WI38 (cell line): ENCODE measurements at regions not wholly inside any gene's neighbourhood (a gene's known extent, or its start where the extent isn't known, plus 50 kb on each side); places are given as distances from the start of the nearest gene placed in this dataset.

Experiments used
- H3K4me3 ChIP-seq: 2 replicates; pipeline ENCODE4 v1.5.1; 2011; ENCODE audit warnings: low read depth, mild to moderate bottlenecking, control low read depth, low read length
- CTCF ChIP-seq: IDR thresholded peaks from 2 replicates; pipeline ENCODE4 v1.5.1; 2012; ENCODE audit warnings: low read depth, mild to moderate bottlenecking, control low read depth, low read length

GRCh38 chr16:85436636-85437165 is 176.4 kb upstream of the GSE1 start:
- no peak for TF ChIP-seq CTCF
- no peak overlapping the region for H3K4me3 ChIP-seq

GRCh38 chr16:85437166-85438052 is 175.7 kb upstream of the GSE1 start:
- TF ChIP-seq CTCF = no peak
- no peak overlapping the region for H3K4me3 ChIP-seq

GRCh38 chr16:85438981-85439685 is 174.0 kb upstream of the GSE1 start:
- H3K4me3 ChIP-seq = no peak overlapping the region
- TF ChIP-seq CTCF = no peak

- H3K4me3 ChIP-seq = no peak overlapping the region
- no peak for TF ChIP-seq CTCF
Observed at GRCh38 chr16:85440744-85441143, 172.4 kb upstream of the GSE1 start.

GRCh38 chr16:85441189-85441889 is 171.8 kb upstream of the GSE1 start:
- TF ChIP-seq CTCF = no peak
- H3K4me3 ChIP-seq = no peak overlapping the region

- H3K4me3 ChIP-seq = no peak overlapping the region
- TF ChIP-seq CTCF = no peak
Observed at GRCh38 chr16:85441890-85442670, 171.0 kb upstream of the GSE1 start.
